ENCODE measurements at regions not wholly inside any gene's neighbourhood (a gene's known extent, or its start where the extent isn't known, plus 50 kb on each side); places are given as distances from the start of the nearest gene placed in this dataset.
A peak's percentile ranks its signal among the peaks of the same experiment; 100 is the strongest.

DNA sequence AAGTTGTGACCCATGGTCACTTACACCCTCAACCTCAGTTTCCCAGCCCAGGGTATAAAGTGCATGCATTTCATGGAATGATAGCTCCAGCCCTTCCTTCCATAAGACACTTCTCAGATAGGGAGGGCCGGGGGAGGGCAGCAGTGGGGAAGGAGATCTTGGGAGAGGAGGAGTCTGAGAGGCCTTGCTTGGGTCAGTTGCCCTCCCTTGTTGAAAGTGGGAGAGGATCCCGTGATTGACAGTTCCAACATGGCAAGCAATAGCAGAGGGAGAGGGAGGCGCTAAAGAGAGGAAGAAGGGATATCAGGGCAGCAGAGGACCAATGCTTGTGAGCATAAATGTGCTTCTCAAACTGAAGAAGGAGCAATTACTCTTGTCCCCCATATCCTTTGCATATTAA lies 244.4 kb downstream of the CHRM3 start:
- no peak overlapping the region for H3K18ac ChIP-seq (ENCODE audit: extremely low read depth, low read length)
- CTCF ChIA-PET (ENCODE audit: partially characterized antibody), result no interaction called here
- WGBS, 2 experiments (ENCODE audit: extremely low coverage in 1 of 2, insufficient coverage in 1 of 2, insufficient read length in 1 of 2, insufficient replicate concordance in 2 of 2, low coverage in 1 of 2, low lambda C conversion rate in 2 of 2, missing lambda C conversion rate in 1 of 2), result 87% methylated on average over 3 of the region's 3 CpGs; no CpG with 5 or more reads in 1 of the 2 experiments

More for the DNA sequence above, 244.4 kb downstream of the CHRM3 start:
- Histone ChIP-seq H4K5ac (ENCODE audit: insufficient read length, low read depth, low read length) (no peak overlapping the region), H2BK12ac (ENCODE audit: low read depth, low read length) (no peak overlapping the region), H4K91ac (replicated peaks; ENCODE audit: insufficient read length, low read length) (no peak overlapping the region), H3K4me2 (ENCODE audit: insufficient read depth in 1 of 2, low read depth in 2 of 2, low read length in 2 of 2) (peak overlapping the region in 1 of 2 experiments; percentile 6; a peak in 2 of 4 replicates), H3K56ac (replicated peaks; ENCODE audit: insufficient read length, low read depth, low read length) (no peak overlapping the region), H3K36me3 (ENCODE audit: control insufficient read depth in 2 of 4, insufficient read depth in 4 of 4, low read length in 3 of 4) (no peaks in the 10 kb centered on the region; a peak in 1 of 8 replicates), H2BK5ac (ENCODE audit: low read depth, low read length) (no peak overlapping the region), H3K14ac (ENCODE audit: insufficient read length) (no peak overlapping the region), H3K23me2 (ENCODE audit: low read depth, low read length) (no peaks in the 10 kb centered on the region), H3K79me1 (ENCODE audit: low read depth, low read length) (no peaks in the 10 kb centered on the region), H2AFZ (ENCODE audit: low read length) (no peak overlapping the region), H2BK20ac (ENCODE audit: low read length) (no peak overlapping the region), H2AK5ac (ENCODE audit: low read depth, low read length) (no peak overlapping the region), H3K4me1 (replicated peaks in 1 of 4; ENCODE audit: control insufficient read depth in 3 of 4, insufficient read depth in 4 of 4, low read length in 3 of 4) (peaks cover 0 to 4% (median 2%) of the 10 kb centered on the region in 4 experiments; a peak in 2 of 7 replicates), H3K4me3 (ENCODE audit: extremely low read depth in 1 of 4, insufficient read depth in 2 of 4, low read depth in 3 of 4, low read length in 4 of 4) (no peak overlapping the region), H3K4ac (replicated peaks; ENCODE audit: insufficient read length, low read depth, low read length) (no peak overlapping the region), H3K9ac (replicated peaks in 1 of 4; ENCODE audit: extremely low read depth in 1 of 4, low read depth in 3 of 4, low read length in 3 of 4) (no peak overlapping the region), H3K27me3 (replicated peaks in 1 of 4; ENCODE audit: control insufficient read depth in 3 of 4, extremely low read depth in 1 of 4, insufficient read depth in 3 of 4, low read length in 3 of 4) (no peaks in the 10 kb centered on the region), H2BK120ac (replicated peaks; ENCODE audit: low read depth, low read length) (no peak overlapping the region), H3K23ac (ENCODE audit: insufficient read length) (no peak overlapping the region), H3K79me2 (ENCODE audit: control insufficient read depth in 1 of 2, insufficient read depth in 2 of 2, low read length in 2 of 2) (no peaks in the 10 kb centered on the region), H4K20me1 (replicated peaks in 1 of 2; ENCODE audit: control insufficient read depth in 1 of 2, insufficient read depth in 2 of 2, low read length in 2 of 2) (no peaks in the 10 kb centered on the region), H2BK15ac (ENCODE audit: low read length) (no peak overlapping the region), H4K8ac (ENCODE audit: extremely low read depth, insufficient read depth, low read length) (no peak overlapping the region), H3K9me3 (ENCODE audit: insufficient read depth in 2 of 2, low read depth in 1 of 2, low read length in 1 of 2) (no peaks in the 10 kb centered on the region), H3K27ac (ENCODE audit: low read depth, low read length) (no peak overlapping the region)
- POLR2A ChIA-PET (ENCODE audit: partially characterized antibody), result interaction anchor here (1.0 kb wide), 1 partner anchor 28 kb away, joined by 3 read pairs; no protein-coding TSS in a partner anchor
- no peak for FAIRE-seq
- DNase-seq (ENCODE audit: low read depth in 1 of 2, low spot score in 2 of 2), result no peak
- TF ChIP-seq POU5F1 (IDR thresholded peaks at IDR 0.05; ENCODE audit: low read depth, low read length) (no peak), SP2 (IDR thresholded peaks at IDR 0.05; ENCODE audit: low read length) (no peak), KDM4A (IDR thresholded peaks at IDR 0.05; ENCODE audit: low read depth, low read length, severe bottlenecking) (no peak), TAF1 (IDR thresholded peaks at IDR 0.05; ENCODE audit: low read depth, low read length) (no peak), SRF (IDR thresholded peaks at IDR 0.05; ENCODE audit: low read depth, low read length) (no peak), RNF2 (IDR thresholded peaks at IDR 0.05; ENCODE audit: borderline replicate concordance, low read depth, low read length, missing control alignments, poor library complexity, severe bottlenecking) (no peak), ZNF274 (IDR thresholded peaks at IDR 0.05; ENCODE audit: borderline replicate concordance, extremely low read depth, low read length) (no peak)
- TF ChIP-seq, protein P1, sequence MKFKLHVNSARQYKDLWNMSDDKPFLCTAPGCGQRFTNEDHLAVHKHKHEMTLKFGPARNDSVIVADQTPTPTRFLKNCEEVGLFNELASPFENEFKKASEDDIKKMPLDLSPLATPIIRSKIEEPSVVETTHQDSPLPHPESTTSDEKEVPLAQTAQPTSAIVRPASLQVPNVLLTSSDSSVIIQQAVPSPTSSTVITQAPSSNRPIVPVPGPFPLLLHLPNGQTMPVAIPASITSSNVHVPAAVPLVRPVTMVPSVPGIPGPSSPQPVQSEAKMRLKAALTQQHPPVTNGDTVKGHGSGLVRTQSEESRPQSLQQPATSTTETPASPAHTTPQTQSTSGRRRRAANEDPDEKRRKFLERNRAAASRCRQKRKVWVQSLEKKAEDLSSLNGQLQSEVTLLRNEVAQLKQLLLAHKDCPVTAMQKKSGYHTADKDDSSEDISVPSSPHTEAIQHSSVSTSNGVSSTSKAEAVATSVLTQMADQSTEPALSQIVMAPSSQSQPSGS (IDR thresholded peaks at IDR 0.05; ENCODE audit: low read length), result no peak

Measured in H1 (cell line).